HEK293T (cell line): ENCODE measurements at regions not wholly inside any gene's neighbourhood (a gene's known extent, or its start where the extent isn't known, plus 50 kb on each side); places are given as distances from the start of the nearest gene placed in this dataset.

ENCODE experiments used
- BHLHE40 ChIP-seq: fragments of 450-650 bp; IDR thresholded peaks from 2 replicates; pipeline ENCODE4 v1.6.1; 2016; ENCODE audit warnings: mild to moderate bottlenecking, moderate library complexity, borderline replicate concordance
- CTBP1 ChIP-seq: fragments of 450-650 bp; IDR thresholded peaks from 2 replicates; pipeline ENCODE4 v1.6.1; 2016; ENCODE audit warnings: borderline replicate concordance
- ELF4 ChIP-seq: fragments of 450-650 bp; IDR thresholded peaks from 2 replicates; pipeline ENCODE4 v1.6.1; 2017; ENCODE audit warnings: antibody characterized with exemption
- FOXA1 ChIP-seq: fragments of 450-650 bp; IDR thresholded peaks from 2 replicates; pipeline ENCODE4 v1.6.1; 2016; ENCODE audit warnings: mild to moderate bottlenecking
- FOXK2 ChIP-seq: fragments of 450-650 bp; IDR thresholded peaks from 2 replicates; pipeline ENCODE4 v1.6.1; 2016; ENCODE audit warnings: mild to moderate bottlenecking
- SP1 ChIP-seq: fragments of 450-650 bp; IDR thresholded peaks from 2 replicates; pipeline ENCODE4 v1.6.1; 2017

GRCh38 chr3:115525731-115526130, 97.6 kb upstream of the GAP43 start:
- TF ChIP-seq FOXA1, result no peak
- TF ChIP-seq FOXK2, result no peak
- no peak for TF ChIP-seq BHLHE40
- no peak for TF ChIP-seq SP1
- TF ChIP-seq ELF4, result no peak
- no peak for TF ChIP-seq CTBP1
